NCI-H2196 treated with DMSO at 0.1 percent for 48 hours (cell line): ENCODE measurements at regions not wholly inside any gene's neighbourhood (a gene's known extent, or its start where the extent isn't known, plus 50 kb on each side); places are given as distances from the start of the nearest gene placed in this dataset.
"Not testable (repeated sequence)": the region's sequence is repeated elsewhere in the genome, so short reads cannot be mapped to it uniquely, and the experiment has no call there.

ENCODE experiments used
- DNase-seq: peaks from one replicate; lab custom pipeline; 2025; ENCODE audit not compliant: unreplicated experiment; lab: John Stamatoyannopoulos, UW

DNA sequence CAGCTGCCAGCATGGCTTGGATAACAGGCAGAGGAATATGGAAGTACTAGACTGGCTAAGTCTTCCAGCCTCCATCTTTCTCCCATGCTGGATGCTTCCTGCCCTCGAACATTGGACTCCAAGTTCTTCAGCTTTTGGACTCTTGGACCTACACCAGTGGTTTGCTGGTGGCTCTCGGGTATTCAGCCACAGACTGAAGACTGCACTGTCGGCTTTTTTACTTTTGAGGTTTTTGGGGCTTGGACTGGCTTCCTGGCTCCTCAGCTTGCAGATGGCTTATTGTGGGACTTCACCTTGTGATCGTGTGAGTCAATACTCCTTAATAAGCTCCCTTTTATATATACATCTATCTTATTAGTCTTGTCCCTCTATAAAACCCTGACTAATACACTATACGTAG is 667.6 kb upstream of the NRG3 start:
- not testable (repeated sequence) for DNase-seq

- no peak for DNase-seq
Measured at GRCh38 chr10:81213370-81213769, 661.6 kb upstream of the NRG3 start.

DNA sequence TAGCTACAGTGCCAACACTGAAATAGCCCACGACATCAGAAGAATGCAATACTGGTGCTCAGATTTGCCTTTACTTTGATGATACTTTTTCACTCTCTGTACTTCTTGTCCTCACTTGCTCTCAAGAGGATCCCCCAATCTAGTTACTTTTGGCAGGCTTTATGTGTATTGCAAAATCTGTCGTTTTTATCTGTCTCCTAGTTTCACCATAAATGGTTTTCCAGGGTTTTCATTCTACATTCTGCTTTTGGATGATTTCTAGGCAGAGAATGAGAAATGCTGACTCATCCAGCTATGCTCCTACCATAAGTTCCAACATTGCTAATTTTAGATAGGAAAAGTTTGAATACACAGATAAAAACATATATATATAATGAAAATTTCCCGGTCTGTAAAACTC is 659.5 kb upstream of the NRG3 start:
- no peak for DNase-seq

GRCh38 chr10:81216949-81217348 is 658.0 kb upstream of the NRG3 start:
- no peak for DNase-seq

DNA sequence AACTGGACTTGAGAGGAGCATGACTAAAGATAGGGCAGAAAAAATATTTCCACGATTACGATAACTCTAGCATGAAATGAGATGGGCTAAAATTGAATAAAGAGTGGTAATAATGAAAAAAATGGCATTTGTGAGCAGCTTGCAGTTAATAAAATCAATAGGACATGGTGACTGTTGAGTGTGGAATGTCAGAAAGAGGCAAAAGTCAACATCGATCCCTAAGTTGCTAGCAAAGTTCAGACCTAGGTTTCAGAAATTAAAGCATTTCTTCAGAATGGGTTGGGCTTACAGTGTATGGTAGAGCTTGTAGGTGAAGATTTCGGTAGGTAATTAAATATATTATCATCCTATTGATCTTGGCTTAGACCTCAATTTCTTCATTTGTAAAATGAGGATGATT is 656.7 kb upstream of the NRG3 start:
- no peak for DNase-seq

DNA sequence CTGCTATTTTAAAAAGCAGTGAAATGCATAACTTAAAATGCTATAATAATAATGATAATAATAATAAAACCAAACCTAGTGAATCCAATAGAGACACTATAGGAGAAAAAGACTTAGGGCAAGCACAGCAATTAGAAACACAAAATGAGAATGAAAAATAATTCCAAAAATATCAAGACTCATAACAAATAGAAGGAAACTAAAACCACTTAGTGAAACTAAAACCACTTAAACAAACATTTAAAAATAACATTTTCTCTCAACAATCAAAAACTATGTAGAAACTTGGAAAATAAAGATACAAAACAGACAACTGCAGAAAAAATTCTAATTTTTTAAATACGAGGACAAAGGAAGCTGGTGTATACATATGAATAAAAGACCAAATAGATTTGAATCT is 655.2 kb upstream of the NRG3 start:
- no peak for DNase-seq

- no peak for DNase-seq
Measured at GRCh38 chr10:81248886-81249285, 626.1 kb upstream of the NRG3 start.

GRCh38 chr10:81251457-81252115 is 623.4 kb upstream of the NRG3 start:
- DNase-seq = no peak

DNA sequence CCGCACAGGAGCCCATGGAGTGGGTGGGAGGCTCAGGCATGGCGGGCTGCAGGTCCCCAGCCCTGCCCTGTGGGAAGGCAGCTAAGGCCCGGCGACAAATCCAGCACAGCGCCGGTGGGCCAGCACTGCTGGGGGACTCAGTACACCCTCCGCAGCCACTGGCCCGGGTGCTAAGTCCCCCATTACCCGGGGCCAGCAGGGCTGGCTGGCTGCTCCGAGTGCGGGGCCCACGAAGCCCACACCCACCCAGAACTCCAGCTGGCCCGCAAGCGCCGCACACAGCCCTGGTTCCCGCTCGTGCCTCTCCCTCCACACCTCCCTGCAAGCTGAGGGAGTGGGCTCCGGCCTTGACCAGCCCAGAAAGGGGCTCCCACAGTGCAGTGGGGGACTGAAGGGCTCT is 610.0 kb upstream of the NRG3 start:
- DNase-seq = not testable (repeated sequence)

DNA sequence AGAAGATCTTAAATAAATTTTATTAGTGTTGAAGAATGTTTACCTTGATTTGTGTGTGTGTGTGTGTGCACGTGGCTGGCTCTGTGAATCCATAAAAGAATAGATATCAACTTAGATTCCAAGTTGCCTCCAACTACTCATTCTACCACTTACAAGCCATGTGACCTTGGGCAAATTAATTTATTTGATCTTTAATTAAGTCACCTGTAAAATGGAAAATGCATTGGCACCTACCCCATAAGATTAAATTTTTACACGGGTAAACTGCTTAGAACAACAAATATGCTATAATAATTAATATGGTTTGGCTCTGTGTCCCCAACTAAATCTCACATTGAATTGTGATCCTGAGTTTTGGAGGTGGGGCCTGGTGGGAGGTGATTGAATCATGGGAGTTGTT is 604.9 kb upstream of the NRG3 start:
- no peak for DNase-seq

GRCh38 chr10:81280497-81281479 is 594.2 kb upstream of the NRG3 start:
- DNase-seq = no peak

- no peak for DNase-seq
Measured at GRCh38 chr10:81288544-81288943, 586.5 kb upstream of the NRG3 start.

DNA sequence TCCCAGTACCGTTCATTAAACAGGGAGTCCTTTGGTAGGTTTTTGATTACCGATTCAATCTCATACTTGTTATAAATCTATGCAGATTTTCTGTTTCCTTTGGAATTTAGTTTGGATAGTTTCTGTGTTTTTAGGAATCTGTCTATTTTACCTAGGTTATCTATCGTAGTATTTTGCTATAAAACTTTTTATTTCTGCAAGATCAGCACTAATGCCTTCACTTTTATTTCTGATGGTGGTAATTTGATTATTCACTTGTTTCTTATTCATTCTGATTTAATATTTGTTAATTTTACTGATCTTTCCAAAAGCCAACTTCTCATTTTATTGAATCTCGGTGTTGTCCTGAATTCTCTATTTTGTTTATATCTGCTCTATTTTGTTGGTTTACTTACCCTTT is 577.7 kb upstream of the NRG3 start:
- DNase-seq = no peak

DNA sequence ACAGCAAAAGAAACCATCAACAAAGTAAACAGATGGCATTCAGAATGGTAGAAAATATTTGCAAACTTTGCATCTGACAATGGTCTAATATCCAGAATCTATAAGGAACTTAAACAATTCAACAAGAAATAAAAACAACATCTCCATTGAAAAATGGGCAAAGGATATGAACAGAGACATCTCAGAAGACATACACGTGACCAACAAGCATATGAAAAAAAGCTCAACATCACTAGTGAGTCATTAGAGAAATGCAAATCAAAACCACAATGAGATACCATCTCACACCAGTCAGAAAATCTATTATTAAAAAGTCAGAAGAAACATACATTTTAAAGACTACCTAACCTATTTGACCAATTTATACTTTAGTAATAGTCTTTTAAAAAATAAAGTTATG is 571.3 kb upstream of the NRG3 start:
- DNase-seq = no peak

DNA sequence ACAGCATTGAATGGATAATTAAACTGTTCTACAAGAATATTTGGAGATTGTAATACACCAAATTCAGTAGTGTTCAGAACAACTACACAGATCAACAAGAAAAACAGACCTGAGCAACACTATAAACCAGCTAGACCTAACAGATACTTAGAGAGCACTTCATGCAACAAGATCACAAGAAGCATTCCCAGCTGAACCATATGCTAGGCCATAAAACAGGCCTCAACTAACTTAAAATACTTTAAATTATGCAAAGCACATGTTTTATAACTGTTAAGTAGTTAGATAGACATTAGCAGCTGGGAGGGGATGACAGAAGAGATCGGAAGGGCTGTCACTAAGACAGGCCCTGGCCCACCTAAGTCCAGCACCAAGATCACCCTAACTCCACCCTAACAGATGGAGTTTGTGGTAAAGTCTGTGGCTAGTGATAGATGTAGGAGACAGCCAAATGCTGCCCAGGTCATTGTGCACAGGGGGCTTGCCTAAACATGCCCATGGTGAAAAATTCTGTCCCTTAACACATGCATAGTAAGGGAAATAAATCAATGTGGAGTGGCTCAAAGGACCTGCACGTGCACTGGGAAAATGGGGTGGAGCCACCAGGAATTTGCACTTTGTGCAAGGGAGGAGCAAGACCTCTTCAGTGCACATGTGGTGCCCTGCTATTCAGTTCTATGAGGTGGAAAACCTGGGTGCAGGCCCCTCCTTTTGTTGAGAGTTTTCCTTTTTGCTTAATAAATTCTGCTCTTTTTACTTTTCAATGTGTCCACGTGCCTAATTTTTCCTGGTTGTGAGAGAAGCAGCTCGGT is 567.8 kb upstream of the NRG3 start:
- DNase-seq = no peak

DNA sequence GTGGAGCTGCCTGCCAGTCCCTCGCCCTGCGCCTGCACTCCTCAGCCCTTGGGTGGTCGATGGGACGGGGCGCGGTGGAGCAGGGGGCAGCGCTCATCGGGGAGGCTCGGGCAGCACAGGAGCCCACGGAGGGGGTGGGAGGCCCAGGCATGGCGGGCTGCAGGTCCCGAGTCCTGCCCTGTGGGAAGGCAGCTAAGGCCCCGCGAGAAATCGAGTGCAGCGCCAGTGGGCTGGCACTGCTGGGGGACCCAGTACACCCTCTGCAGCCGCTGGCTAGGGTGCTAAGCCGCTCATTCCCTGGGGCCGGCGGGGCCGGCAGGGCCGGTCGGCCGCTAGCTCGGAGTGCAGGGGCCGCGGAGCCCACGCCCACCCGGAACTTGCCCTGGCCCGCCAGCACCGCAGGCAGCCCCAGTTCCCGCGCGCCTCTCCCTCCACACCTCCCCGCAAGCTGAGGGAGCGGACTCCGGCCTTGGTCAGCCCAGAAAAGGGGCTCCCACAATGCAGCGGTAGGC is 565.9 kb upstream of the NRG3 start:
- no peak for DNase-seq

DNA sequence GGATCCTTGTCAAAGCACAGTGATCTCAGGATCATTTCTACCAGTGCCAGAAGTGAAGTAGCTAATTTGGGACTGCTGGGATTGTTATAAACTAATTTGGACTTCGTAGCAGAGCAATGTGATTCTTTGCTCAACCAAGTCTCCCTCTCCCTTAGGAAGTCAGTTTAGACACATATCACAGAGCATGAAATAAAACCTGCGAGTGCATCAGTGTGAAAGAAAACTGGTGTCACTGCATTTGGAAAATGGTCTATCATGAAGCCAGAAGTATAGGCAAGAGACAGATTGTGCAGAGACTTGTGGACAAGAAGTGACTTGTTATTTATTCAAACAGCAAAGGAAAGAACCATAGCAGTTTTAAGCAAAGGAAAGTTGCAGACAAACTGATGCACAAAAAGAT is 560.5 kb upstream of the NRG3 start:
- no peak for DNase-seq

- DNase-seq = no peak
Measured at GRCh38 chr10:81315026-81315425, 560.0 kb upstream of the NRG3 start.

GRCh38 chr10:81348003-81348402 is 527.0 kb upstream of the NRG3 start:
- no peak for DNase-seq

- no peak for DNase-seq
Measured at GRCh38 chr10:81367132-81367531, 507.9 kb upstream of the NRG3 start.

- no peak for DNase-seq
Measured at GRCh38 chr10:81386817-81387216, 488.2 kb upstream of the NRG3 start.
